SHP77 (cell line): ENCODE measurements at regions not wholly inside any gene's neighbourhood (a gene's known extent, or its start where the extent isn't known, plus 50 kb on each side); places are given as distances from the start of the nearest gene placed in this dataset.
A peak's percentile ranks its signal among the peaks of the same experiment; 100 is the strongest.

ENCODE experiments used
- DNase-seq, 2 experiments: peaks; one replicate each; lab custom pipeline; 2025; lab: John Stamatoyannopoulos, UW

DNA sequence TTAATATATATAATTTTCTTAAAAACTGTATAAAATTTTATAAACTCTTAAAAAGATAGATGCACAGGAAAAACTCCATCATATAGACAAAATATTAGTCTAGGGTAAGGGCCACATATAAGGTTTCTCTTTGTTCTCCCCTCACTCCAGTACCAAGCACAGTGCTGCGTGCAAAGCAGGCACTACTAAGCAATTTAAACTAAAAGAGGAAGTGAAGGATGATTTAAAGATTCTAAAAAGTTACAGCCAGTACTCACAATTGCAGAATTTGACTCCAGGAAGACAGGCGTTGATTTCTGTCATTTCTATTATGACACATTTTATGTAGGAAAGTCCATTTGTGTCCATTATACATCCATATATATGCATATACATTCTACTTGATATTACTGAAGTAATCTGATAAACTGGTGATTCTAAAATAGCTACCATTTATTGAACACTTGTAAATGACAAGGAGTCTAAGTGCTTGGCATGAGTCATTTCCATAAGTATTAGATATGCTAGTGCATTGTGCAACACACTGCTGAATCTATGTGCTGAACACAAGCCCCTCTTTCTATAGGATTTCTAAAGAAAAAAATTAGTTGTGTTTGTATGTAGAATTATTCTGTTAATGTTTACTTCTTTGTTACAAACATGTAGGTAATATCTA is 785.5 kb upstream of the ARRDC4 start:
- DNase-seq, result no peak

DNA sequence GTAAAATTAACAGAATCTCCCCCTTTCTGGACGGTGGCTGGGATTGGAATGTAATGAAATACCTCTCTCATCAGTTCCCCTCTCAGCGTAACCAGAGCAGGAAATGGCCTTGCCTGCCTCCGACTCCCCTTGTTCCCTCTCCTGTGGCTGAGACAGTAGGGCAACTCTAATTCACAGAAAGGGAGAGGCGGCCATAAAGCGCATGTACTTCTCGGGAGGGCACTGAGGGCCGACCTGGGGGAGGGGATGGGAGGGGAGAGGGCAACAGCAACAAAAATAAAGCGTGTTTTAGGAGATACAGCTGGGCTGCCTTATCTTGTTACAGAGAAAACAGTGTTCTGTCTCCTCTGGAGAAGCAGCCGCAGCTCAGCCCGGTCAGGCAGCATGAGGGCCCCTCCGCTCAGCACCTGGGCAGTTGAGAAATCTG is 783.3 kb upstream of the ARRDC4 start:
- DNase-seq, result no peak

DNA sequence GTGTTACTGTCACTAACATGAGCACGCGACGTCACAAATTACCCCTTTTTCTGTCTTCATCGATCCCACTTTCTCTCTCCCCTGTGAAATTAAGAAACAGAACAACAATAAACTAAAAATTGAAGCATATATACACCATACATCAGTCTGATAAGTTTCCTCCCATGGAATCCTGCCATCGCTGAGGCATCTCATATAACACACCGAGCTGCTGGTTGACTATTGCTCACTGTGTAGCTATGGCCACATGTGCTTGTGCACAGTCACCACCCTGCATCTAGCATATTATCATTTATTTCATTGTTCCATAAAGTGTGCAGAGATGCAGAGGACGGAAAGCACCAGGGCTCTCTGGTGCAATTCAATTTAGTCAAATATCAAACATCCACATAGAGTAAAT is 777.9 kb upstream of the ARRDC4 start:
- no peak for DNase-seq

DNA sequence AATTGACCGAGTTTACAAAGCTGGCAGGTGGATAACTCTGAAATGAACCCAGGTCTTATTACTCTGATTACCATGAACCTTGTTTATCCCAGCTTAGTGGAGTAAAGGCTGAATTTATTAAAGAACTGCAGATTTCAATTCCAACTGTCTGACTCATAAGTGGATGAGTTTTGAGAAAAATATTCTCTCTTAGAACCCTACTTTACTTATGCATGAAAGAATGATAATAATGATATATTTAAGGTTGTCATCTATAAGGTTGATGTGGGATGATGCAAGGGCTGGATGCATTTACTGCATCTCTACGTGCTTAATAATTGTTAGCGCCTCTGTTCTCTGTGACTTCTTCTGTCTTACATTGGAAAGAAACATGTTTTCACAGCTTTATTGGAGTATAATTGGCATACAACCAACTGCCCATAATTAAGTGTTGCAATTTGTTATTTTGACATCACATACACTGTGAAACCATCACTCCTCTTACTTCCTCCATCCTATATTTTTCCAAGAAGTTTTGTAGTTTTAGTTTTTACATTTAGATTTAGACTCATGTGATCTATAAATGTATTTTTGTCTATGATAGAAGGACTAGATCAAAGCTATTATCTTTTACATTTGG is 771.2 kb upstream of the ARRDC4 start:
- DNase-seq, result no peak

DNA sequence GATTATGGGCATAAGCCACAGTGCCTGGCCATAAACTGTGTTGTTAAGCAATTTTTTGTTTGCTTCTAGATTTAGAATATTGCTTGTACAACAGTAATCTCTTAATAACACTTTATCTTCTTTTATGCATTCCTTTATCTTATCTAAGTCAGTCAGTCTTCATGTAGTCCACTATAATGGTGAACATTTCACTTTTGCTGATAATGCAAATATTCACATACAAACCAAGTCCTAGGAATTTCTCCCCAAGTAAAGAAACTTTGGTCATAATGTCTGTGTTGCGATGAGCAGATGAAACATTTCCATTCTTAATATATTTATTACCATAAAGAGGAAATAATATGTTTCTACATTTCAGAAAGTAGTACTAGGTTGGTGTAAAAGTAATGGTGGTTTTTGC is 765.8 kb upstream of the ARRDC4 start:
- no peak for DNase-seq

DNA sequence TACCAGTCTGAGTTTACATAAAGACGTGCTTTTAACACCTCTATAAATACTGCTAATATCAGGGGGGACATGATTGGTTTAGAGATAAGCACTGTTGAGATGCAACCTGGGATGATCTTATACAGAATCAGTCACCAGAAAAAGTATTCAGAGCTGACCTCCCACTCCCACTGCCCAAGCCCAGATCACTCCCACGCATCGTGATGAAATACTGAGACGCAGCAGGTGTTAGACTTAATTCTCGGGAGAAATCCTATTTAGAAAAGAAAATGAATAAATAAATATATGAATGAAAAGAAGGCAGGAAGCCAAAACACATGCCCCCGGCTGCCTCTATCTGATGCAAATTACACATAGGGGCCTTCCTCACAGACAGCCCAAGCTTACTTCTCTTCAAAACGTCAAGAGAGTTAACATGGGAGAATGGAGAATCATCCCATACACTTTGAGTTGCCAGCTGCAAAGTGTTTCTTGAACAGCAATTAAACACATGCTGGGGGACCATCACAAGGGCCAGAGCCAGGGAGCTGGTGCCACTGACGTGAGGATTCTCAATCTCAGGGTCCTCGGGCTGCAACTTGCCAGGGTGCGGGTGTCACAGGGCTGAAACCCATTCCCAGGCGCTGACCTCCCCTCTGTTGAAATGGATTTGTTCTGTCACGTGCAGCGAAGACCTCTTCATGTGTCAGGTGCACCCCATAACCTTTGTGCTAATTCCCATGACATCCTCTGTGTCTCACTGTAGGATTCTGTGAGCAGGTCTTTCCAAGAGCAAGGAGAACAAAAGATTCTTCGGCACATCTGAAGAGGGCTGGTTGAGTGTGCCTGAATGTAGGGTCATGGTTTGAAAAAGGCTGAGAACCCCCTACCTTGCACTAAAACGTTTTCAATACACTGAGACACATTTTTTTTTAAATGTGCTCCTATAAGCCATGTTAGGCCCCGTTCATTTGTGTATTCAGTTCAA is 764.2 kb upstream of the ARRDC4 start:
- no peak for DNase-seq

DNA sequence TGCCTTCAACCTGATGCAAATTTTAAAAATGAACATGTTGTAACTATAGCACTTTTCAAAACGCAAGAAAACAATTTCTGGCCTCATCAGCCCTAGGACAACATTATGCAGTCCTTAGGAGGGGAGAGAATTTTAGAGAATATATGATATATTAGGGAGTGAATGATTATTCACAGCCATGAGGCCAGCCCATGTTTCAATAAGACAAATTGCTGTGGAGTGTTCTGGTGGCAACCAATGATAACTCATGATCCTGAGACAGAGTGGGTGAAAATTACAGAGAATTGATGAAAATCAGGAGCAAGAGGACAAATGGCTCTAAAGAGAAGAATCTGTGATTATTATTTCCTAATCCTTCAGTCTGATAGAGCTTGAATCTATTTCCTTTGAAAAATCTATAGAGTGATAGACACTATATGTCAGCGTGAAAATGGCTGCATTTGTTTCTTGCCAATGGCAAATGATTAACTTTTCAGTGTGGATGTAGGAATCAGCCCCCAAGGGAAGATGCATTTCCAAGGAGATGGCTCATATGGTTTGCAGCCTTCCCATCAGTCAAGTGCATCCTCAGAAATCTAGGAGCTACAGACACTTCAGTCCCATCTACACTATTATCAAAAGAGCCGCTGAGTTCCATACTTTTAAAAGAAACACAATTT is 761.0 kb upstream of the ARRDC4 start:
- no peak for DNase-seq

DNA sequence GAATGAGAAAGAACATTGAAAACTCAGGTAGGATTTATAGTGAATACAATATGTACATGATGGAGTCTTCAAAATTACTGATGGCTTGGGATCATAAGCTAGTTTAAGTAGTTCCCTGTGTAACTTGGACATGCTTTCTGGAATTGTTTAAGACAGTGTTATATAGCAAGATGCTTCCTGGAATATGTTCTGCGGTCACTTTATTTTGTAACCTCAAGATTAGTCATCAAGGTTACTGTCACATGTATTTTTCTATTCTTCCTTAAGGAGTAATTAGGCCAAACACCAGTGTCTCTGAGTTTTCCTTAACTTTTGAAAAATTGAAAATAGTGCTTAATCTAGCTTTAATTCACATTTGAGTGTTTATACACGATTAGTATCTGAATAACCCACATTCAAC is 760.3 kb upstream of the ARRDC4 start:
- DNase-seq, result no peak

DNA sequence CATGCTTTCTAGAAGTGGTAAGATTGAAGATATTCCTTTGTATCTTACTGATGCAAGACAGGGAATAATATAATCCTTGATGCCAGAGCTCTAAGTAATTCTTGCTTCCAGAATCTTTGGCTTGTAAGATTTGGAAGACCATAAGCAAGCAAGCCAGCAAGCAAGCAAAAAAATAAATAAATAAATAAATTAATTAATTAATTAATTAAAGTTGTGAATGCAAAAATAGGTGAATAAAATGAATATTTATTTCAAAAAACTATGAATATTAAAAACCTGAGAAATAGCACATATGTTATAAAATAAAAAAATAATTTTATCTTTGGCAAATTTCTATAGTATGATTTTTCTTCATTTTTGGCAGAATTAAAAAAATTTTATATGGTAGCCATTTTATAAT is 750.2 kb upstream of the ARRDC4 start:
- no peak for DNase-seq

DNA sequence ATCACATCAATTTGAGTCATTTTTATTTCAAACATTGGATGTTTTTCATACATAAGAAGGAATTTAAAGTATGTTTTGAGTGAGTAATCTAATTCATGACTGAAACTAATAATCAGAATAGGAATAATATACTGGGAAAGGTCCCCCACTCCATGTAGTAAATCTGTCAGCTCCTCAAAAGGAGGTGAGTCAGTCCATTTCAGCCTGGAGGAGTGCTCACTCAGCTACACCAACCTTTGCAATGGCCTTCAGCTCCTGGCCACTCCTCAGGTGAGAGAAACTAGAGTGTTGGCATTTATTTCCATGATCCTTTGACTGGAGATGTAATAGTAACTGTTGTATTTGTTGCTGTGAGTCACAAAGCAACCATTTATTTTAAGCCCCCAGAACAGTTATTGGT is 744.9 kb upstream of the ARRDC4 start:
- no peak for DNase-seq

DNA sequence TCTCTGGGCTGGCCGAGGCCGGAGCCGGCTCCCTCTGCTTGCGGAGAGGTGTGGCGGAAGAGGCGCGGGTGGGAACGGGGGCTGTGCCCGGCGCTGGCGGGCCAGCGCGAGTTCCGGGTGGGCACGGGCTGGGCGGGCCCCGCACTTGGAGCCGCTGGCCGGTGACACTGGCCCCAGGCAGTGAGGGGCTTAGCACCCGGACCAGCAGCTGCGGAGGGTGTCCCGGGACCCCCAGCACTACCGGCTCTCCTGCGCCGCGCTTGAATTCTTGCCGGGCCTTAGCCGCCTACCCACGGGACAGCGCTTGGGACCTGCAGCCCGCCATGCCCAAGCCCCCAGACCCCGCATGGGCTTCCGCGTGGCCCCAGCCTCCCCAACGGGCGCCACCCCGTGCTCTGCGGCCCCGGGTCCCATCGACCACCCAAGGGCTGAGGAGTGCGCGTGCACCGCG is 736.3 kb upstream of the ARRDC4 start:
- DNase-seq, result no peak

DNA sequence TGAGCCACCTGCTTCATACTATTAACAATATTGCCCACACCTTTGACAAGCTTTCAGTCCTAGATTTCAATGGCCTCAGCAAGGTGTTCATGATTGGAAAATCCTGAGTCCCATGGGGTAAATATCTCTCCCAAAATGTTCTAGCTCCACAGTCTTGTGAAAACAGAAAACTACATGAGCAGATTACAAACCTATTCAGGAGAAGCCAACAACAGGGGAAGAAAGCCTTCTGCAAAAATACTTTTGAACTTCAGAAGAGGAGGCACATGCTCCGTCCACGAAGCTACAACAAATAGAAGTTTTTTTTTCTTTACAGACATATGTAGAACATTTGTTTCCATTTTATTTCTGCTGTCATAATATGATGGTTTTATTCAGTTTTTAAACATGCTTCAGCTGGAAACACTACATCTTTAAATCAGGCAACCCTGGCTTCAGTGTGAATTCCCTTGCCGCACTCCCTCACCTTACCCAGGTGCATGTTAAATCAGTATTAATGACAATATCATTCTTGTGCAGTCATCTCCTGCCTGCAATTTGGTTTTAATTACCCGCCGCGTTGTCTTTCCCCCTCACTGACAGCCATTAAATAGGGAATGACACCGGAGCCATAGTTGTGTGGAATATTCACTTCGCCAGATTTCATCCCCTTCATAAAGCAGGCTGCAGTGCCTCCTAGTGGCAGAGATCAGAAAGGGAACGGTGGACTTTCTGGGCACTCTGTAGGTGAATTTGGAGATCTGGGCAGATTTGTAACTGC is 725.5 kb upstream of the ARRDC4 start:
- peak; percentile 2 to 4 for DNase-seq

DNA sequence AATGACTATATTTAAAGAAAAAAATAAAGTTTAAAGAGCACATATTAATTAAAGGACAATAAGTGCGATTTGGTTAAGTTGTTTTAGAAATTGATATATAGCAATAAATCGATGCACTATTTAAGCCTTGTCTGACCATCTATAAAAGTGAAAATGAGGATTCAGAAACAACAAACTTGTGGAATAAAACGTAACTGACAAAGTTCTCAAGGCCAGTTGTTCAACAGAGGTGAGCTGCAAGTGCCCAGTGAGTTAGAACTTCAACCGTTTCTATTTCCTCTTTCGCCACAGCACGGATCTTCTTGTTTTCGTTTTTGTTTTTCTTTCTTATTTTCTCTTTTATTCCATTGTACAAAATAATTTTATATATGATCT is 724.9 kb upstream of the ARRDC4 start:
- DNase-seq, result no peak

DNA sequence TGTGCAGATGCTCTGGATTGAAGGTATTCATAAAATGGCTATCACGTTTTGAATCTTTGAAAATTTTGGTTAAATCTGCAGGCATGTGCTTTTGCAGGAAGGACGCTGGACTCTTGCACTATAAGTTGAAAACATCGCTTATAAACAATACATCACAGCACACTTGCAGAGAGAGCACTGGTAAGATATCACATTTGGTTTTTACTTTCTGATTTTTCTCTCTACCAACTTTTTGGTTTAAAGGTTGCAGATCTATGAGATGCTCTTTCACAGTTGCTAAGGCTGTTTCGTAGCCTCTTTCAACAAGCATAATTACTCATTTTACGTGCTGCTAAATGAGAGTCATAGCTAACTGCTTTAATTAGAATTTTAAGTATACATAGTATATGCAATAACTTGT is 724.4 kb upstream of the ARRDC4 start:
- no peak for DNase-seq

DNA sequence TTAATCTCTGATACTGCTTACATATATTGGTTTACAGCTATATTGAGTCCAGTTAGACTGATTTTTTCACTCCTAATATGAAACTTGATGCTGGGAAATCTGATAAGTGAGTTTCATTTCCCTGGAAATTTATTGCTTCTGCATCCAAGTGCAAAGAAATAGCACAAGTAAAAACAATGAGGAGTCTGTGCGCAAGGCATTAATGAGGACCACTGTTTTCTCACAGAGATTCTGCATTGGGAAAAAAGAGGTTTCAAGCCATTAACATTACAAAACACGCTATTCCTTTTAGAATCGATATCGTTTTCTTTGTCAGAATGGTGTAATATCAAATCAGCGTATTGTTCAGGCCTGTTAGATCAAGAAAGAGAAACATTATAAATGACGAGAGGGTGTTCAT is 723.3 kb upstream of the ARRDC4 start:
- no peak for DNase-seq

DNA sequence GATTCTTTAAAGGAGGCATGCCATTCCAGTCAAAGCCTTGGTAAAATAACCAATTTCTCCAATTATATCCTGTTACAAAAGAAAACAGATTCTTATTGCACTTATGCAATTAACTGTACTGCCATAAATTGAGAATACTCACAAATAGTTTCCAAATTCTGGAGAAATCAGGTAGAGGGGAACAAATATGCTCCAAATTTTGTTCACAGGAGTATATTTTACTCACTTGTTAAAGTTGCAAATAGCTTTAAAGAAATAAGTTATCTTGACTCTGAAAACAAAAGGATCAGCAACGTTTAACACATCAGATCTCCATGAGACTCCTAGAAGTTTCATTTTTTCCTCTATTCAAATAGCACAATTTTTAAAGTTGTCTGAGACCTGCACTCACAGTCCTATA is 712.1 kb upstream of the ARRDC4 start:
- no peak for DNase-seq

DNA sequence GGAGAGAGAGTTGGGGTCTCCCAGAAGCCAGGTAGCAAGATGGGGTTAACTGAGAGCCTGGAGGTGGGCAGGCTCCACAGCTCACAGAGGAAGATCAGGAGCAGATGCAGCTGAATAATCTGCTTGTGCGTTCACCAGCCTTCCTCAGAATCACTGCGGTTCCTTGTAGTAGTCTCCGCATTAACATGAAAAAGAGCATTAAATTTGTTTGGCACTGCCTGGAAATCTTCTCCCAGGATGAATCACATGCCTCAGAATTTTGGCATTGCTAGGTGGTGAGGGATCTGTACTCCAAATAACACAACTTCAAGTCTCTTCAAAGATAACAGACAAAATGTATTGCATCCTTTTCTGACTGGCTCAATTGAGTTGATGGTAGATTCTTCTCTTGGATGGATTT is 700.6 kb upstream of the ARRDC4 start:
- DNase-seq, result no peak

DNA sequence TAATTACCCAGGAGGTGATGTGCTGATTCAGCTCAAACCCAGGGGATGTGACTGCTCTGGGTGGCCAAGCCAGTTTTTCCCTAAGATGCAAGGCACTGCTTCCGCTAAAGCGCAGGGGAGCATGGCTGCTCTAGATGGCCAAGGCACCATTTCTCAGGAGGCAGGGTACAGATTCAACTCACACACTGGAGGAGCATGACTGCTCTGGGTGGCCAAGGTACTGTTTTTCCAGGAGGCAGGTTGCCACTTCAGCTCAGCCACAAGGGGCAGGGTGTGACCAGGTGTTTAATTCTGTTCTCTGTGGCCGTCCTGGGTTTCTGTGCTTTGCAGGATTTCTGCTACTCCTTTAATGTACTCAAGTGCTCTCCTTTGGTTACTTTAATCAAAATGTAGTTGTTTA is 659.3 kb upstream of the ARRDC4 start:
- DNase-seq, result no peak

DNA sequence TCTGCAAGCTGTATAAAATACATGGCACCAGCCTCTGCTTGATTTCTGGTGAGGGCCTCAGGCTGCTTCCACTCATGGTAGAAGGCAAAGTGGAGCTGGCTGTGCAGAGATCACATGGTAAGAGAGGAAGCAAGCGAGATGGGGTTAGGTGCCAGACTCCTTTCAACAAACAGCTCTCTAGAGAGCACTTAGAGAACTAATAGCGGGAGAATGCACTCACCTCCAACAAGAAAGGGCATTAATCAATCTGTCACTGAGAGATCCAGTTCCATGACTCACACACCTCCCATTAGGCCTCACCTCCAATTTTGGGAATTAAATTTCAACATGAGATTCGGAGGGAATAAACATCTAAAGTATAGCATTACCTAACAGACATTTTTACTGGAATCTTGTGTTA is 644.1 kb upstream of the ARRDC4 start:
- DNase-seq, result no peak

DNA sequence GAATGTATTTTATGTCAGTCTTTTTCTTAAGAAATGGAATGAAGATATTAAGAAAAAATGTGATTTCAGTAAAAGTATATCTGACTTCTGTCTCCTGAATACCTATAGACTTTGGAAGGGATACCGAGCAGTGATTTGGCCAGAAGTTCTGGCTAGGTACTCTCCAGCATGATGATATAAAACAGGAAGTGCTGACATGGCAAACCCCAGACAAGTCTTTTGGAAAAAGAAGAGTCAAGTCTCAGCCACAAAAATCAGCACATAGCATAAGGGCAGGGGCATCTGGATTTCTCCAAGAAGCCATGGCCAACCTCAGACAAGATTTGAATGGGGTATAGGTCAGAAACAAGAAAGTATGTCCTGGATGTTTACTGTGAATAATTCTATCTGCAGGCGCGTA is 643.3 kb upstream of the ARRDC4 start:
- DNase-seq, result no peak

DNA sequence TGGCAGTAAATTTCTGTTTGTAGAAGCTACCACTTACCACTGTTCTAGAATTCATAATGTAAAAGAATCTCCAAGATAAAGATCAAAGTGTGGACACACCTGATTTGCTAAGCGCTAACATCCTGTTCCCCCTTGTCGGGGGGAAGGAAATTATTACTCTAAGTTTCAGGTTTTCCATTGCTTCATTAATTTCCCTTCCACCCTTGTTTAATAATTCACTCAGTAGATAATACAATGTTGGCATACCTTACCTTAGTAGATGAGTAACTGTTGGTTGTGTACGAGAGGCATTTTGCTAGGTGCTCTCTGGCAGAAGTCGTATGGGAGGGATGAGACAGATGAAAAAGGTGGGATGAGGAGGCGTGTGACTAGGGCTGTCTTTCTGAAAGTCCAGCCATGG is 641.2 kb upstream of the ARRDC4 start:
- no peak for DNase-seq

DNA sequence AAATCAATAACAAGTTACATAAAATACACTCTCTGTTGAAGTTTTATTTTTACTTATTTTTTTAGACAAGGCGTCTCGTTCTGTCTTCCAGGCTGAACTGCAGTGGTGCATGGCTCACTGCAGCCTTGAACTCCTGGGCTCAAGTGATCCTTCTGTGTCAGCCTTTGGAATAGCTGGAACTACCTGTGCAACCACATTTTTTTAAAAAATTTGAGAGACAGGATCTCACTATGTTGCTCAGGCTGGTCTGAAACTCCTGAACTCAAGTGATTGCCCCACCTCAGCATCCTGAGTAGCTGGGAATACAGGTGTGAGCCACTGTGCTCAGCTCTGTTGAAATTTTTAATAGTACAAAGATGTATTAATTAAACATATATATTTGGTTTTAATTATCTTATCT is 614.3 kb upstream of the ARRDC4 start:
- no peak for DNase-seq
